ENCODE measurements at regions not wholly inside any gene's neighbourhood (a gene's known extent, or its start where the extent isn't known, plus 50 kb on each side); places are given as distances from the start of the nearest gene placed in this dataset.

- ATAC-seq (no peak), FAIRE-seq (no peak), DNase-seq (ENCODE audit: low read depth, low spot score) (no peak)
- ChIA-PET SMC1A (ENCODE audit: uncharacterized antibody, unreplicated experiment) (interaction anchor here (0.7 to 11.7 kb wide), 26 partner anchors 9 to 368 kb away, joined by 3 to 145 read pairs (median 10); partner anchors contain the start of gene BTG1), POLR2A (interaction anchor here (0.6 to 4.3 kb wide), 5 partner anchors 41 to 373 kb away, joined by 3 to 40 read pairs (median 9); partner anchors contain the start of gene BTG1), CTCF (interaction anchor here (1.1 to 2.3 kb wide), 7 partner anchors 17 to 232 kb away, joined by 3 to 10 read pairs (median 4); no protein-coding TSS in a partner anchor), RAD21 (ENCODE audit: unreplicated experiment) (interaction anchor here (0.6 to 5.7 kb wide), 17 partner anchors 25 to 374 kb away, joined by 3 to 71 read pairs (median 11); partner anchors contain the start of gene BTG1)
- H3K4me1 ChIP-seq (ENCODE audit: control insufficient read depth, insufficient read depth, low read length), result peaks cover 60% of the 10 kb centered on the region
- H3K79me2 ChIP-seq (ENCODE audit: control insufficient read depth, insufficient read depth, low read length), result no peaks in the 10 kb centered on the region; the same call in 1 of the 2 replicates
- intact Hi-C loops (cut with micrococcal nuclease; ENCODE audit: unreplicated experiment) (loop anchor here (1.0 to 5.0 kb wide), 5 partner anchors 42 to 593 kb away; no protein-coding TSS in a partner anchor), in situ Hi-C loops (cut with MboI) (loop anchor here (5.0 kb wide), 1 partner anchor 258 kb away; the partner anchor contains the start of gene BTG1)
- H4K20me1 ChIP-seq (ENCODE audit: control insufficient read depth, insufficient read depth), result no peaks in the 10 kb centered on the region
- no peaks in the 10 kb centered on the region; the same call in 1 of the 3 replicates for H3K9me3 ChIP-seq (replicated peaks; ENCODE audit: control insufficient read depth, insufficient read depth, low read length)
- H3K27ac ChIP-seq (ENCODE audit: control insufficient read depth, insufficient read depth), result peak overlapping the region; percentile 98
- H3K36me3 ChIP-seq (ENCODE audit: control insufficient read depth in 2 of 2, insufficient read depth in 2 of 2, low read length in 1 of 2), result no peaks in the 10 kb centered on the region
- TF ChIP-seq CUX1 (IDR thresholded peaks at IDR 0.05; ENCODE audit: insufficient replicate concordance, low read depth, low read length) (no peak), ZNF207 (IDR thresholded peaks at IDR 0.05; ENCODE audit: borderline replicate concordance) (no peak)
- BruUV-seq (replicated peaks), result no TSS peak
- H3K4me2 ChIP-seq (ENCODE audit: control insufficient read depth, insufficient read depth), result no peak overlapping the region
- no peaks in the 10 kb centered on the region for H3K27me3 ChIP-seq (replicated peaks in 1 of 2; ENCODE audit: control insufficient read depth in 2 of 2, insufficient read depth in 2 of 2, low read length in 1 of 2)
- no peak overlapping the region for H3K9ac ChIP-seq (ENCODE audit: control insufficient read depth, insufficient read depth, low read length)
- no peak overlapping the region for H3K4me3 ChIP-seq
- WGBS (ENCODE audit: insufficient coverage, insufficient replicate concordance, low lambda C conversion rate, missing lambda C conversion rate), result 92% methylated on average over 1 of the region's 1 CpG
- H2AFZ ChIP-seq (ENCODE audit: control insufficient read depth, low read depth, low read length), result no peak overlapping the region
Measured at GRCh38 chr12:92404921-92405320, 259.3 kb upstream of the BTG1 start.

Data from GM12878 (cell line).